HCT116 (cell line): ENCODE measurements at regions not wholly inside any gene's neighbourhood (a gene's known extent, or its start where the extent isn't known, plus 50 kb on each side); places are given as distances from the start of the nearest gene placed in this dataset.

Experiments used
- ATAC-seq: fragments of 200-7000 bp; cut with Tn5 transposase; 2 replicates; pipeline ENCODE4 v1.9.1; 2020; ENCODE audit warnings: mild to moderate bottlenecking, moderate library complexity
- BruUV-seq: library from RNA; stranded (reverse); fragments of 400-500 nt; replicated peaks from 2 replicates; lab custom pipeline; 2021; lab: Mats Ljungman, UMichigan
- CTCF ChIA-PET: fragments of 300-600 bp; sonication (Branson Sonifier 250); formaldehyde crosslinking; loops from one replicate; lab custom pipeline; 2021; ENCODE audit warnings: antibody characterized with exemption; lab: Charles Lee
- POLR2A ChIA-PET: fragments of 300-600, 350-600 bp; sonication (Branson Sonifier 250); formaldehyde crosslinking; loops from one replicate; lab custom pipeline; 2021; ENCODE audit warnings: antibody characterized with exemption; lab: Charles Lee
- RAD21 ChIA-PET, 2 experiments: fragments of 300-600 bp; sonication (Branson Sonifier 250); formaldehyde crosslinking; loops; one replicate each; lab custom pipeline; 2023; ENCODE audit warnings: low total read pairs in 2 of 2; ENCODE audit not compliant: uncharacterized antibody in 2 of 2, unreplicated experiment in 2 of 2, low non-redundant PET in 1 of 2; lab: Charles Lee
- DNase-seq: peaks from one replicate; pipeline ENCODE4 v3.0.0-alpha.2; 2010; ENCODE audit warnings: low read depth, low spot score
- H2AFZ ChIP-seq: fragments of 200-600 bp; shearing (Covaris generic), sonication (generic); 2 replicates; pipeline ENCODE4 v1.6.1; 2017; ENCODE audit warnings: low read depth, mixed run types, mixed read lengths, antibody characterized with exemption, low read length; ENCODE audit not compliant: poor library complexity, severe bottlenecking
- H3K27ac ChIP-seq: 2 replicates; pipeline ENCODE4 v1.5.1; 2012; ENCODE audit warnings: low read depth, low read length
- H3K27me3 ChIP-seq: fragments of 200-600 bp; sonication (generic); 2 replicates; pipeline ENCODE4 v1.6.1; 2016; ENCODE audit warnings: mixed run types, low read length, mixed read lengths; ENCODE audit not compliant: insufficient read depth
- H3K36me3 ChIP-seq, 2 experiments: fragments of 200-500 bp in 1 of 2; fragments of 200-600 bp in 1 of 2; sonication (Bioruptor generic) in 1 of 2; sonication (generic) in 1 of 2; 2 replicates each; pipeline versions ENCODE4 v1.5.1 to v1.6.1; 2014 to 2016; ENCODE audit warnings: low read length in 2 of 2, inconsistent platforms in 1 of 2, mixed read lengths in 1 of 2, mixed run types in 1 of 2; ENCODE audit not compliant: insufficient read depth in 2 of 2, control insufficient read depth in 1 of 2
- H3K4me1 ChIP-seq, 2 experiments: fragments of 200-600 bp in 1 of 2; sonication (generic) in 1 of 2; 2 replicates each; pipeline versions ENCODE4 v1.5.1 to v1.6.1; 2012 to 2017; ENCODE audit warnings: low read length in 2 of 2, inconsistent platforms in 1 of 2, mild to moderate bottlenecking in 1 of 2, mixed read lengths in 1 of 2, mixed run types in 1 of 2, moderate library complexity in 1 of 2; ENCODE audit not compliant: insufficient read depth in 2 of 2, control insufficient read depth in 1 of 2
- H3K4me2 ChIP-seq: fragments of 200-600 bp; sonication (generic); 2 replicates; pipeline ENCODE4 v1.6.1; 2017; ENCODE audit warnings: mixed run types, low read length, mixed read lengths
- H3K4me3 ChIP-seq, 2 experiments: fragments of 200-600 bp in 1 of 2; sonication (generic) in 1 of 2; replicated peaks in 1 of 2; 2 replicates each; pipeline ENCODE4 v1.5.1; 2011 to 2016; ENCODE audit warnings: low read length in 2 of 2, control low read depth in 1 of 2, low read depth in 1 of 2, mild to moderate bottlenecking in 1 of 2, mixed read lengths in 1 of 2, mixed run types in 1 of 2
- H3K79me2 ChIP-seq: fragments of 200-600 bp; sonication (generic); 2 replicates; pipeline ENCODE4 v1.6.1; 2017; ENCODE audit warnings: mild to moderate bottlenecking, mixed run types, low read length, moderate library complexity, mixed read lengths; ENCODE audit not compliant: insufficient read depth
- H3K9ac ChIP-seq: fragments of 200-600 bp; sonication (generic); 2 replicates; pipeline ENCODE4 v1.6.1; 2016; ENCODE audit warnings: low read length, mixed read lengths
- H3K9me2 ChIP-seq: fragments of 200-600 bp; sonication (generic), shearing (Covaris generic); 2 replicates; pipeline ENCODE4 v1.6.1; 2017; ENCODE audit warnings: mixed run types, mild to moderate bottlenecking, moderate library complexity; ENCODE audit not compliant: insufficient read depth
- H3K9me3 ChIP-seq, 2 experiments: fragments of 200-500 bp in 1 of 2; fragments of 200-600 bp in 1 of 2; sonication (Bioruptor generic) in 1 of 2; sonication (generic) in 1 of 2; 2 replicates each; pipeline ENCODE4 v1.6.1; 2014 to 2017; ENCODE audit warnings: low read length in 2 of 2, mixed read lengths in 2 of 2, inconsistent platforms in 1 of 2, low read depth in 1 of 2, mild to moderate bottlenecking in 1 of 2, mixed run types in 1 of 2, moderate library complexity in 1 of 2; ENCODE audit not compliant: control insufficient read depth in 1 of 2, insufficient read depth in 1 of 2
- H4K20me1 ChIP-seq: fragments of 200-600 bp; sonication (generic), shearing (Covaris generic); 2 replicates; pipeline ENCODE4 v1.6.1; 2017; ENCODE audit warnings: mixed run types, mild to moderate bottlenecking, moderate library complexity; ENCODE audit not compliant: insufficient read depth
- ATF3 ChIP-seq: IDR thresholded peaks from 2 replicates; pipeline ENCODE4 v1.6.1; 2012
- CEBPB ChIP-seq: IDR thresholded peaks from 2 replicates; pipeline ENCODE4 v1.6.1; 2012; ENCODE audit warnings: low read depth
- EGR1 ChIP-seq: IDR thresholded peaks from 2 replicates; pipeline ENCODE4 v1.6.1; 2012; ENCODE audit warnings: low read depth
- EZH2 ChIP-seq: fragments of 200-600 bp; sonication (generic); IDR thresholded peaks from 2 replicates; pipeline ENCODE4 v1.6.1; 2017; ENCODE audit warnings: antibody characterized with exemption, mixed run types
- JUND ChIP-seq: IDR thresholded peaks from 2 replicates; pipeline ENCODE4 v1.6.1; 2012
- POLR2AphosphoS5 ChIP-seq: IDR thresholded peaks from 2 replicates; pipeline ENCODE4 v1.6.1; 2011; ENCODE audit warnings: mild to moderate bottlenecking, low read depth, low read length, moderate library complexity
- REST ChIP-seq: IDR thresholded peaks from 2 replicates; pipeline ENCODE4 v1.6.1; 2012; ENCODE audit warnings: low read depth
- SRF ChIP-seq: IDR thresholded peaks from 2 replicates; pipeline ENCODE4 v1.6.1; 2012; ENCODE audit warnings: low read depth
- ZNF274 ChIP-seq: fragments of 200-500 bp; sonication (Bioruptor generic); IDR thresholded peaks from 2 replicates; pipeline ENCODE4 v1.6.1; 2014; ENCODE audit warnings: mild to moderate bottlenecking, low read depth, low read length, inconsistent platforms
- intact Hi-C: fragments of 100-400 bp; cut with micrococcal nuclease; formaldehyde crosslinking; loops from 2 replicates; pipeline ENCODE4 v1.10.0; 2022
- TF ChIP-seq, protein P1 (sequence below), 3 experiments: fragments of 200-600 bp in 1 of 3; sonication (generic) in 1 of 3; IDR thresholded peaks in 2 of 3; conservative IDR thresholded peaks in 1 of 3; 2 replicates each; pipeline ENCODE4 v1.5.1; 2012 to 2017; ENCODE audit warnings: low read depth in 2 of 3, low read length in 2 of 3, antibody characterized with exemption in 1 of 3, borderline replicate concordance in 1 of 3, control low read depth in 1 of 3, mild to moderate bottlenecking in 1 of 3, mixed read lengths in 1 of 3, mixed run types in 1 of 3, moderate library complexity in 1 of 3; ENCODE audit not compliant: insufficient read depth in 1 of 3
- TF ChIP-seq, protein P2 (sequence below): IDR thresholded peaks from 2 replicates; pipeline ENCODE4 v1.6.1; 2011; ENCODE audit warnings: mild to moderate bottlenecking, low read length, moderate library complexity; ENCODE audit not compliant: insufficient replicate concordance; ENCODE audit errors: extremely low read depth
- TF ChIP-seq, protein P3 (sequence below): IDR thresholded peaks from 2 replicates; pipeline ENCODE4 v1.6.1; 2012

DNA sequence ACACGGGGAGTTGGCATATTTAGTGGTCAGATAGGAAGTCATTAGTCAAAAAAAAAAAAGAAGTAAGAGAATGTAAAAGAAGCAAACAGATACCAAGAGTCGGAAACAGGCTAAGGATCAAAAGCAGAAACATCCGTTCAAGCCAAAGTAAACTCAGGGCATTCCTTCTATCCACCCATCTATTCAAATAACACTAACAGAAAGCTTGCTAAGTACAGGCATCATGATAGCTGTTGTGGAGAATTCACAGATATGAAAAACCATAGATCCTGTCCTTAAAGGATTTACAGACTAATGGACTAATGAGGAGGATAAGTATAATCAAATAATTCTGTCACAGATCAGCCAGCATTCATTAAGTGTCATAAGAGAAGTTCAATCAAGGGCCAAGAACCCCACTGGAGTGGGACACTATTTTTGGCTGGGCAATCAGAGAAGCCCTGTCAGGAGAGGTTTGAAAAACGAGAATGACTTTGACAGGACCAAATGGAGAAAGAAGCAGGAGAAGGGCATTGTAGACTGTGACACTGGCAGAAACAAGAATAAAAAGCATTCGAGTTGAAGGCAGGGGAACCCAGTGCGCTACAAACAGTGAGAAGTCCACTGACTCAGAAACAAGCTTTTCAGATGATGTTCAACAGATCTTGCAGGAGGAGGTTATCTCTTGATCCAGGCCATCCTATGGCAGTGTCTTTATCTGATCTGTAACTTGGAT, 154.2 kb upstream of the TSLP start:
- ATAC-seq = no peak
- DNase-seq = no peak
- no peaks in the 10 kb centered on the region for H3K9me2 ChIP-seq
- no peaks in the 10 kb centered on the region for H3K4me1 ChIP-seq
- H3K27me3 ChIP-seq = no peaks in the 10 kb centered on the region
- no peak overlapping the region for H3K4me3 ChIP-seq
- no peak overlapping the region for H3K9ac ChIP-seq
- no peaks in the 10 kb centered on the region for H3K36me3 ChIP-seq
- intact Hi-C loops = no loop called here
- no peak overlapping the region for H3K4me2 ChIP-seq
- ChIA-PET POLR2A (no interaction called here), RAD21 (no interaction called here), CTCF (interaction anchor here (0.7 kb wide), 1 partner anchor 10 kb away, joined by 3 read pairs; no protein-coding TSS in a partner anchor)
- no peaks in the 10 kb centered on the region for H3K9me3 ChIP-seq
- no peaks in the 10 kb centered on the region for H4K20me1 ChIP-seq
- H3K79me2 ChIP-seq = no peaks in the 10 kb centered on the region
- TF ChIP-seq EGR1 (no peak), EZH2 (no peak), POLR2AphosphoS5 (no peak), ZNF274 (no peak), JUND (no peak), REST (no peak), SRF (no peak), ATF3 (no peak), CEBPB (no peak)
- TF ChIP-seq, protein P1, sequence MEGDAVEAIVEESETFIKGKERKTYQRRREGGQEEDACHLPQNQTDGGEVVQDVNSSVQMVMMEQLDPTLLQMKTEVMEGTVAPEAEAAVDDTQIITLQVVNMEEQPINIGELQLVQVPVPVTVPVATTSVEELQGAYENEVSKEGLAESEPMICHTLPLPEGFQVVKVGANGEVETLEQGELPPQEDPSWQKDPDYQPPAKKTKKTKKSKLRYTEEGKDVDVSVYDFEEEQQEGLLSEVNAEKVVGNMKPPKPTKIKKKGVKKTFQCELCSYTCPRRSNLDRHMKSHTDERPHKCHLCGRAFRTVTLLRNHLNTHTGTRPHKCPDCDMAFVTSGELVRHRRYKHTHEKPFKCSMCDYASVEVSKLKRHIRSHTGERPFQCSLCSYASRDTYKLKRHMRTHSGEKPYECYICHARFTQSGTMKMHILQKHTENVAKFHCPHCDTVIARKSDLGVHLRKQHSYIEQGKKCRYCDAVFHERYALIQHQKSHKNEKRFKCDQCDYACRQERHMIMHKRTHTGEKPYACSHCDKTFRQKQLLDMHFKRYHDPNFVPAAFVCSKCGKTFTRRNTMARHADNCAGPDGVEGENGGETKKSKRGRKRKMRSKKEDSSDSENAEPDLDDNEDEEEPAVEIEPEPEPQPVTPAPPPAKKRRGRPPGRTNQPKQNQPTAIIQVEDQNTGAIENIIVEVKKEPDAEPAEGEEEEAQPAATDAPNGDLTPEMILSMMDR (IDR thresholded peaks at IDR 0.05 in 2 of 3, conservative IDR thresholded peaks at IDR 0.05 in 1 of 3; ENCODE audit: borderline replicate concordance in 1 of 3, insufficient read depth in 1 of 3, low read depth in 2 of 3, low read length in 2 of 3) = no peak
- TF ChIP-seq, protein P2, sequence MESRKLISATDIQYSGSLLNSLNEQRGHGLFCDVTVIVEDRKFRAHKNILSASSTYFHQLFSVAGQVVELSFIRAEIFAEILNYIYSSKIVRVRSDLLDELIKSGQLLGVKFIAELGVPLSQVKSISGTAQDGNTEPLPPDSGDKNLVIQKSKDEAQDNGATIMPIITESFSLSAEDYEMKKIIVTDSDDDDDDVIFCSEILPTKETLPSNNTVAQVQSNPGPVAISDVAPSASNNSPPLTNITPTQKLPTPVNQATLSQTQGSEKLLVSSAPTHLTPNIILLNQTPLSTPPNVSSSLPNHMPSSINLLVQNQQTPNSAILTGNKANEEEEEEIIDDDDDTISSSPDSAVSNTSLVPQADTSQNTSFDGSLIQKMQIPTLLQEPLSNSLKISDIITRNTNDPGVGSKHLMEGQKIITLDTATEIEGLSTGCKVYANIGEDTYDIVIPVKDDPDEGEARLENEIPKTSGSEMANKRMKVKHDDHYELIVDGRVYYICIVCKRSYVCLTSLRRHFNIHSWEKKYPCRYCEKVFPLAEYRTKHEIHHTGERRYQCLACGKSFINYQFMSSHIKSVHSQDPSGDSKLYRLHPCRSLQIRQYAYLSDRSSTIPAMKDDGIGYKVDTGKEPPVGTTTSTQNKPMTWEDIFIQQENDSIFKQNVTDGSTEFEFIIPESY = no peak
- TF ChIP-seq, protein P3, sequence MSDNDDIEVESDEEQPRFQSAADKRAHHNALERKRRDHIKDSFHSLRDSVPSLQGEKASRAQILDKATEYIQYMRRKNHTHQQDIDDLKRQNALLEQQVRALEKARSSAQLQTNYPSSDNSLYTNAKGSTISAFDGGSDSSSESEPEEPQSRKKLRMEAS = no peak
- BruUV-seq = no TSS peak
- H2AFZ ChIP-seq = no peak overlapping the region
- no peak overlapping the region for H3K27ac ChIP-seq
